Endothelial cell (in vitro differentiated cells): ENCODE measurements at regions not wholly inside any gene's neighbourhood (a gene's known extent, or its start where the extent isn't known, plus 50 kb on each side); places are given as distances from the start of the nearest gene placed in this dataset.

Experiments
- DNase-seq: peaks from one replicate; pipeline ENCODE4 v3.0.0; 2021; ENCODE audit warnings: low spot score
- H3K27ac Mint-ChIP-seq: one replicate; pipeline ENCODE4 v1.8.0; 2021; ENCODE audit warnings: mixed read lengths, inconsistent platforms; ENCODE audit not compliant: unreplicated experiment
- H3K27me3 Mint-ChIP-seq: one replicate; pipeline ENCODE4 v1.8.0; 2021; ENCODE audit warnings: mild to moderate bottlenecking, moderate library complexity, mixed read lengths, inconsistent platforms; ENCODE audit not compliant: unreplicated experiment
- H3K36me3 Mint-ChIP-seq: one replicate; pipeline ENCODE4 v1.8.0; 2021; ENCODE audit warnings: mild to moderate bottlenecking, low read depth, mixed read lengths, inconsistent platforms; ENCODE audit not compliant: unreplicated experiment
- H3K4me1 Mint-ChIP-seq: one replicate; pipeline ENCODE4 v1.8.0; 2021; ENCODE audit warnings: mild to moderate bottlenecking, mixed read lengths, inconsistent platforms; ENCODE audit not compliant: unreplicated experiment
- H3K4me3 Mint-ChIP-seq: one replicate; pipeline ENCODE4 v1.8.0; 2021; ENCODE audit warnings: mild to moderate bottlenecking, mixed read lengths, inconsistent platforms; ENCODE audit not compliant: unreplicated experiment
- H3K9me3 Mint-ChIP-seq: one replicate; pipeline ENCODE4 v1.8.0; 2021; ENCODE audit warnings: mixed read lengths, inconsistent platforms; ENCODE audit not compliant: unreplicated experiment
- CTCF ChIP-seq: fragments of 200-600 bp; sonication (generic); IDR thresholded peaks from one replicate; pipeline ENCODE4 v1.5.0; 2021; ENCODE audit warnings: antibody characterized with exemption; ENCODE audit not compliant: unreplicated experiment

GRCh38 chr3:104368760-104369159 is 997.9 kb upstream of the ALCAM start:
- no peak overlapping the region for H3K27ac Mint-ChIP-seq
- no peaks in the 10 kb centered on the region for H3K4me1 Mint-ChIP-seq
- no peak for DNase-seq
- no peaks in the 10 kb centered on the region for H3K27me3 Mint-ChIP-seq
- no peak for TF ChIP-seq CTCF
- no peaks in the 10 kb centered on the region for H3K9me3 Mint-ChIP-seq
- no peaks in the 10 kb centered on the region for H3K36me3 Mint-ChIP-seq
- no peak overlapping the region for H3K4me3 Mint-ChIP-seq

GRCh38 chr3:104385421-104385820 is 981.3 kb upstream of the ALCAM start:
- H3K4me3 Mint-ChIP-seq, result no peak overlapping the region
- no peak for DNase-seq
- H3K27ac Mint-ChIP-seq, result no peak overlapping the region
- no peaks in the 10 kb centered on the region for H3K9me3 Mint-ChIP-seq
- no peak for TF ChIP-seq CTCF
- no peaks in the 10 kb centered on the region for H3K27me3 Mint-ChIP-seq
- no peaks in the 10 kb centered on the region for H3K4me1 Mint-ChIP-seq
- no peaks in the 10 kb centered on the region for H3K36me3 Mint-ChIP-seq

- H3K27me3 Mint-ChIP-seq, result no peaks in the 10 kb centered on the region
- H3K9me3 Mint-ChIP-seq, result no peaks in the 10 kb centered on the region
- H3K27ac Mint-ChIP-seq, result no peak overlapping the region
- no peak for TF ChIP-seq CTCF
- DNase-seq, result no peak
- no peaks in the 10 kb centered on the region for H3K36me3 Mint-ChIP-seq
- H3K4me3 Mint-ChIP-seq, result no peak overlapping the region
- no peaks in the 10 kb centered on the region for H3K4me1 Mint-ChIP-seq
These were observed 978.1 kb upstream of the ALCAM start for GRCh38 chr3:104388619-104389018.

GRCh38 chr3:104392327-104392726 is 974.4 kb upstream of the ALCAM start:
- H3K36me3 Mint-ChIP-seq, result no peaks in the 10 kb centered on the region
- H3K4me1 Mint-ChIP-seq, result no peaks in the 10 kb centered on the region
- H3K27me3 Mint-ChIP-seq, result no peaks in the 10 kb centered on the region
- no peaks in the 10 kb centered on the region for H3K9me3 Mint-ChIP-seq
- no peak overlapping the region for H3K27ac Mint-ChIP-seq
- H3K4me3 Mint-ChIP-seq, result no peak overlapping the region
- DNase-seq, result no peak
- no peak for TF ChIP-seq CTCF

GRCh38 chr3:104396974-104397669 is 969.6 kb upstream of the ALCAM start:
- TF ChIP-seq CTCF, result no peak
- Mint-ChIP-seq H3K4me1 (no peaks in the 10 kb centered on the region), H3K27ac (no peak overlapping the region), H3K9me3 (no peaks in the 10 kb centered on the region), H3K4me3 (no peak overlapping the region), H3K36me3 (no peaks in the 10 kb centered on the region), H3K27me3 (no peaks in the 10 kb centered on the region)
- no peak for DNase-seq
